ENCODE measurements at regions not wholly inside any gene's neighbourhood (a gene's known extent, or its start where the extent isn't known, plus 50 kb on each side); places are given as distances from the start of the nearest gene placed in this dataset.

DNA sequence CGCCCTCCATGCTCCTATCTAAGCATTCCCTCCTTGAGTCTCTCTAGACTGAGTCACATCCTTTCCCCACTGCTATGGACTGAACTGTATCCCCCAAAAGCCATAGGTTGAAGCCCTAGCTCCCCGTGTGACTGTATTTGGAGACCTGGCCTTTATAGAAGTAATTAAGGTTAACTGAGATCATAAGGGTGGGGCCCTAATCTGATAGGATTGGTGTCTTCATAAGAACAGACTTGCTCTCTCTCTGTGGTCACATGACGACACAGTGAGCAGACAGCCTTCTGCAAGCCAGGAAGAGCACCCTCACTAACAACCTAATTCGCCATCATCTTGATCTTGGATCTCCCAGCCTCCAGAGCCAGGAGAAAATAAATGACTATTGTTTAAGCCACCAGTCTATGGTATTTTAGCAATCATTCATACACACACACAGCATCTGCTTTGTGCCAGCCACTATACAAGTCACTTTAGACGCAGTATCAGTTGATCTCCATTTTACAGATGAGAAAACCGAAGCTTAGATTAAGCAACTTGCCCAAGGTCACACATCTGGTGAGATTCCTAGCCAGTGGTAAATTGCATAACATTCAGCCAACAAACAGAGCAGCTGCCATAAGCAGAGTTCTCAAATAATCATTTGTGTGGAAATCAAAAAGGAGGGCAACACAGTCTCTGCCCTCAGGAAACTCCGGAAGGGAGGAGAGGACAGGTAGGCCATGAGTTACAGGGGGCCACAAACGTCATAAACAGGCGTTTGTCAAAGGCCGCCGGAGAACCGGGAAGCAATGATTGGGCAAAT is 66.3 kb upstream of the HES1 start:
- TF ChIP-seq TAF1 (IDR thresholded peaks at IDR 0.05; ENCODE audit: low read depth, low read length) (no peak), POLR2AphosphoS5 (IDR thresholded peaks at IDR 0.05; ENCODE audit: low read depth, low read length) (no peak)
